ENCODE measurements at regions not wholly inside any gene's neighbourhood (a gene's known extent, or its start where the extent isn't known, plus 50 kb on each side); places are given as distances from the start of the nearest gene placed in this dataset.

DNA sequence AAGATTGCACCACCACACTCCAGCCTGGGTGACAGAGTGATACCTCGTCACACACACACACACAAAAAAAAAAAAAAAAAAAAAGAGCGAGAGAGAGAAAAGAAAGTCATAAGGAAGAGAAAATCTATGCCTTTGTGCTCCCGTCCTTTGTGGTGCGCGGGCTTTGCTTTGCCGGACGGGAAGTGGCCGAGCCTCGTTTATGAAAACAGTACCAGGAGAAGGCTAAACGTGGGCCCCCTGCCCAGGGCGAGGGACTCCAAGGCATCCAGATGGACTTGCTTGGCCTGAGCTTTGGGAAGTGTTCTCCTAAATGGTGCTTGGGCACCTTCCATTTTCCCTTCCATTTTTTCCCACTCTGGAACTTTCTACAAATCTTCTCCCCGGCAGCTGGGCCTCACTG is 109.3 kb upstream of the LRPAP1 start:
- TF ChIP-seq, protein P1, sequence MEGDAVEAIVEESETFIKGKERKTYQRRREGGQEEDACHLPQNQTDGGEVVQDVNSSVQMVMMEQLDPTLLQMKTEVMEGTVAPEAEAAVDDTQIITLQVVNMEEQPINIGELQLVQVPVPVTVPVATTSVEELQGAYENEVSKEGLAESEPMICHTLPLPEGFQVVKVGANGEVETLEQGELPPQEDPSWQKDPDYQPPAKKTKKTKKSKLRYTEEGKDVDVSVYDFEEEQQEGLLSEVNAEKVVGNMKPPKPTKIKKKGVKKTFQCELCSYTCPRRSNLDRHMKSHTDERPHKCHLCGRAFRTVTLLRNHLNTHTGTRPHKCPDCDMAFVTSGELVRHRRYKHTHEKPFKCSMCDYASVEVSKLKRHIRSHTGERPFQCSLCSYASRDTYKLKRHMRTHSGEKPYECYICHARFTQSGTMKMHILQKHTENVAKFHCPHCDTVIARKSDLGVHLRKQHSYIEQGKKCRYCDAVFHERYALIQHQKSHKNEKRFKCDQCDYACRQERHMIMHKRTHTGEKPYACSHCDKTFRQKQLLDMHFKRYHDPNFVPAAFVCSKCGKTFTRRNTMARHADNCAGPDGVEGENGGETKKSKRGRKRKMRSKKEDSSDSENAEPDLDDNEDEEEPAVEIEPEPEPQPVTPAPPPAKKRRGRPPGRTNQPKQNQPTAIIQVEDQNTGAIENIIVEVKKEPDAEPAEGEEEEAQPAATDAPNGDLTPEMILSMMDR (IDR thresholded peaks at IDR 0.05): no peak
- no peak for TF ChIP-seq POLR2A (IDR thresholded peaks at IDR 0.05)
